Eye (tissue), 1 donor: ENCODE measurements at regions not wholly inside any gene's neighbourhood (a gene's known extent, or its start where the extent isn't known, plus 50 kb on each side); places are given as distances from the start of the nearest gene placed in this dataset.
"Not testable (repeated sequence)": the region's sequence is repeated elsewhere in the genome, so short reads cannot be mapped to it uniquely, and the experiment has no call there.

Source experiments
- DNase-seq: peaks from one replicate; pipeline ENCODE4 v3.0.0-alpha.2; 2015

DNA sequence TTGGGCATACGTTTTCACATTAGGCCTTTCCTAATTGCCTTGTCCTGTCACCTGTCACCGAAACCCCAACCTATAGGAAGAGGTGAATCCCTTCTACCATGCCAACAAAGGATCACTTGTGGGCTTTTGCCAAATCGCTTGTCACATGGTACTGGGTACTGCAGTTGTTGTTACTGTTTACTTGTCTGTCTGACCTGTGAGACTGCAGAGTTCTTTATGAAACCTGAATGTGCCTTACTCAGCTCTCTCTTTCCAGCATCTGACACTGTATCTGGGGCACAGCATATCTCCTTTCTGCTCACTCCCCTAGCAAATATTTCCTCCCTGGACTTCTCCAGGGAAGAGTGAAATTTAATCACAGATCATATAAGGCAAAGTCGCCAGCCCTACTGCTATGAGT, 1272.4 kb downstream of the CDH8 start:
- no peak for DNase-seq

DNA sequence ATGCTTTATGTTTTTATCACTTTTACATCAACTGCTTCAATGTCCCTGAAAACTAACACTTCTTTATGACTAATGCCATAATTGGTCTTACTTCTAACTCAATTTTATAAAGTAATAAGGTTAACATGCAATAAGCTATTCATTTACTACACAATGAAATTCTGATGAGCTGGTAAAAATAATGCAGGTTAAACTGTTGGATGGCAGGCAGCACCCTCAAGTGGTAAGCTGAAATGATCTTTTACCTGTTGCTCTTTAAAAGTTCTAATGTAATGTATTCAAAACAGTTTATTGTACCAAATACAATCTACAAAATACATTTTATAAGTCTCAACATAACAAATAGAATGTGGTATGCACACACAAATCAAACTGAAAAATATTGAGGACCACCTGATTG, 1280.3 kb downstream of the CDH8 start:
- DNase-seq: no peak

DNA sequence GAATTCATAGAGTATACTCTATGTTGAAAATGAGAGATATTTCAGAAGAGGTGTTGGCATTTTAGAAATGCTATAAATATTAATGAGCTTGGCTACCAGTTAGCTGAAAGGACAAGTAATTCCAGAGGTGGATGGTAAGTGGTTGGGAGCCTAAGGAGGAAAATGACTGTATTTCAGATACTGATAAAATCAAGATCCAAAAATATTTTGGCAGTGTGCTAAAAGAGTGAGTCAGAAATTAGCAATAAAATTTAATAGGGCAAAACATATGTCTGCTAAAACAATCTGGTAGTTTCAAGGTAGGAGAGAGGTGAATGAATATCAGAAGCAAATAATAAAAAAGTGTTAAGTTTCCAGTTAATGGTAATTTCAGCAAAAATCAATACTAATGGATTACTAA, 1287.9 kb downstream of the CDH8 start:
- no peak for DNase-seq

DNA sequence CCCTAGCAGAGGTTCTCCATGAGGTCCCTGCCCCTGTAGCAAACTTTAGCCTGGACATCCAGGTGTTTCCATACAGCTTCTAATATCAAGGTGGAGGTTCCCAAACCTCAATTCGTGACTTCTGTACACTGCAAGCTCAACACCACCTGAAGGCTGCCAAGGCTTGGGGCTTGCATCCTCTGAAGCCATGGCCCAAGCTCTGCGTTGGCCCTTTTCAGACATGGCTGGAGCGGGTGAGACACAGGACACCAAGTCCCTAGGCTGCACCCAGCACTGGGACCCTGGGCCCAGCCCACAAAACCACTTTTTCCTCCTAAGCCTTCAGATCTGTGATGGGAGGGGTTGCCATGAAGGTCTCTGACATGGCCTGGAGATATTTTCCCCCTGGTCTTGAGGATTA, 1292.0 kb downstream of the CDH8 start:
- no peak for DNase-seq

DNA sequence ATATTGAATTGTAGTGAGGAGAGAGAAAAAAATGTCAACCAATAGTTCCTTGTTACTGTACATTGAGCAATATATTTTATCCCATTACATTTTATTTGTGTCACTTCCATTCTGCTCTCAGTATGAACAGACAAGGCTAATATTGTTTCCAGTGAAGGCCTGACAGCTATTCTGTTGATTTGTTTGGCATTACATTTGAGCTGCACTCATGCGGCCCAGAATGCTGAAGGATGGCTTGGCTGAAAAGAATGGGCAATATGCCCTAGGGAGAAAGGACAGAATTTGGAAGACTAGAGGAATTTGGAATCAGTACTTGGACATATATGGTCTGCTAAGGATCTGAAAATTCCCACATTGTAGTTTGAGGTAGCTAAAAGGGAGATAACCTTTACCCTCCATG, 1294.4 kb downstream of the CDH8 start:
- DNase-seq: no peak

DNA sequence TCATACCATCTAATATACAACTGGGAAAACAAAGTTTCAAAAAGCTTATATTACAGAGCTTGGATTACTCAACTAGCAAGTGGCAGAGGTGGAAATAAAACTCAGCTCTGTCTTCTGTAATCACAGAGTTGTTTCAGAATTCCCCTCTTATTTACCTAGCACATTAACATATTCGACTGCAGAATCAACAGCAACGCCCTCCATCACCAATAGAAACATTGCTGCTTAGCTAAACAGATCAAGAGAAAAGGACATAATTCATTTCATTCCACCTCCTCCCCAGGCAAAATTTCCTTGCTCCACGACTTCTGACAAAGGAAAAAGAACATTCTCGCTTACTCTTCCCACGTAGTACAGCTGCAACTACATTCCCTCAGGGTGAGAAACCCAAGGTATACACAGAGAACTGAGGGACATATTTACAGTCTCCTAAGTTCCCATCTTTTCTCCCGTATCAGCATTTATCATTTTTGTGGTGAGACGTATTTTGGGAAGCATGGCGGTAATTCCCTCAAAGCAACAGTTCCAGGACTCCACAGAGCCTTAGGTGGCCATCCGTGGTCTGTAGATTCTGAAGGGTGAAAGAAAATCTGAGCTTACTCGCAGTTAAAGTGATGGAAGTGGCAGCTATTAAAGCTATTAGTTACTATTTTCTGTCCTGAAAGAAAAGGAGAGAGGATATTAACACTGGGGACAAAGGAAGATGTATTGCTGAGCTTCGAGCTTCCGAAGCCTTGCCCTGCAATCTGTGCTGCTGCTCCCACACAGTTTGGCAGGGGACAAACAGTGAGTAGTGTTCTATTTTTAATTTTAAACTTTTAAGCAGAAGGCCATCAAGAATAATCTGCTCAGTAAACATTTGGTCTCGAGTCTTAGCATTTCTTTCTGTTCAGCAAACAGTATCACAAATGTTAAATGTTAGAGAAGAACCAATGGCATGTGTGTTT, 1296.2 kb downstream of the CDH8 start:
- DNase-seq: peak; percentile 7

DNA sequence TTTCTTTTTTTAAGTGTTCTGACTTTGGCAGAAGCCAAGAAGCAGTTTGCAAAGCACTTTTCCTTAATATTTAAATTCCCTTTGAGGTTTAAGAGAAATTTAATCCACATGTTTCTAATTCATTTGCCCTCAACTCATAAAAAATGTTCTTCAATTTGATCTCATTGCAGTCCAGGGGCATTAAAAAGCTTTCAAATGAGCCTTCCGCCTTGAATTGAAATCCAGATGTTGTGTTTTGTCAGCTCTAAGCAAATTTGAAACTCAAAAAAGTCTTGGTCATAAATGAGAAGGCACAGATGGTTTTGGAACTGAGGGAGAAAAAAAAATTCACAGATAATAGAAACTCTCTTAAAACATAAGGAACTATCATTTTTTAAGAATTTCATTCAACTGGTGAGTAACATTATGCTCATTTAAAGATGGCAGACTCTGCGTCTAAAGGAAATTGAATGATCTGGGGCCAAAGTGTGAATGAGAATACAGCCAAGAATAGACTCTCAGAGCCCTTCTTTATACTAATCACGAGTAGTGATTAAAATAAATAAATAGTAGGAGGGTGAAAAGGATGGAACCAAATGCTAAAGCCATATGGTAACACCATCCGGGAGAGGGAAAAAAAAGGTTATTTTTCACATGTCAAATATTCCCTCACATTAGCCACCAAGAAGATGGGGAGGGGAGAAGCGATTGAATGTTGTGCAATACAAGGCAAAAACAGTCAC, 1304.7 kb downstream of the CDH8 start:
- no peak for DNase-seq

DNA sequence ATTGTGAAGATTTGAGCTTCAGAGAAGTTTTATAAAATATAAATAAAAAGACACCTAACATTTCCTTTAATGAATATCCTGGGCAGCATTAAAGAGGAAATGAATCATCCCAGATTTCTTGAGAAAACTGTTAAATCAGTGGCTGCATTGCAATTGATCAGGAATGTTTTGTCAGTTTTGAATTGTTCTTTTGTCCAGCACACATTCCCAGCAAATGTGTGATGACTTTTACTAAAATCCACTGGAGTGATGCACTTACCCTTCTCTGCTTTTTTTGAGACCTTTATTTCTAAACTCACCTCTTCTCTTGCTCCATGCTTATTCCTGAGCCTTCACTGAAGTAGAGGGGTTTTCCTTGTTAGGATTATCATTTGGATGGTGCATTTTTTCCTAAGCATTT, 1307.2 kb downstream of the CDH8 start:
- no peak for DNase-seq

DNA sequence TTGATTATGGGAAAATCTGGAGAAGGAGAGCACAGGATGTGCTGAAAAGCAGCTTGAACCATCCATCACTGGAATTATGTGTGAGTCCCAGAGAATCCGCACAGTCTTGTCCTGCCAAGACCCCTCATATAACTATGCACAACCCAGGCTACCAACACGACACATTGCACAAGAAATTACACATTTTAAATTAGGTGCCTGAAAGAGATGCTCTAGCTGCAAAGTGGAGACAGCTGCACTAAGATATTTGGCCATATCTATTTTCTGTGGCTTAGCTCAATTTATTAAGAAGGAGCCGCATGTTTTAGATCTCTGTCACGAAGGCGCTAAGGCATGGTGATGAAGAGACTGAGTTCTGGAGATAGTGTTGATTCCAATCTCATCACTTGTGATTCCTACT, 1308.4 kb downstream of the CDH8 start:
- DNase-seq: no peak

DNA sequence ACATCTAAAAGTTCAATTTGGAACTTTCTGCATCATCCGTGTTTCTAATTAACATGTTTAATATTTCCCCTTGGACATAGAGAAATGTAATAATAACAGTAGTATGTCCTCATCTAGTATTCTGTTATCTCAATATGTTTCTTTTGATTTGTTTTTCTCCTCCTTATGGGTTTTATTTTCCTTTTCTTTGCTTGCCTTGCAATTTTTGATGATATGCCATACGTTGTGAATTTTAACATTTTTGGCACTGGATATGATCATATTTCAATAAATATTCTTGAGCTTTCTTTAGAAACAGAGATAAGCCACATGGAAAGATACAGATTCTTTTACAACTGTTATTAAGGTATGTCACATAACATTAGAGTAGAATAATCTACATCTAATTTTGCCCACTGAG, 1316.2 kb downstream of the CDH8 start:
- no peak for DNase-seq

DNA sequence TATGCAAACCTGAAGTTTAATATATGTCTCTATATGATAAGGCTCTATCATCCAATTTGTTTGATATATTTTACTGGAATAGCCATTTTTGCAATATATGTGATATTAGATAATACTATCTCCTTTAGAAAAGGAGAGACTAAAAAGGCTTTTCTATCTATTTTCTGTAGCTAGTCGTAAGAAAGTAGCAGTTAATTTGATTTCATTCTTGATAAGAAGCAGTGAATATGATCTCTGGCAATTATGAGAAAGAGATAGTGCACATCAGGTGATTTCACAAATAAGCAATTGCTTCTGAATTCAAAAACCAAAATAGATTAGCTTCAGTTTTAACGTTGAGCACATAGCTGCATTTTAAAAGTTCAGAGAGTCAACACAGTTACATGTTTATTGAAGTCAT, 1318.4 kb downstream of the CDH8 start:
- no peak for DNase-seq

DNA sequence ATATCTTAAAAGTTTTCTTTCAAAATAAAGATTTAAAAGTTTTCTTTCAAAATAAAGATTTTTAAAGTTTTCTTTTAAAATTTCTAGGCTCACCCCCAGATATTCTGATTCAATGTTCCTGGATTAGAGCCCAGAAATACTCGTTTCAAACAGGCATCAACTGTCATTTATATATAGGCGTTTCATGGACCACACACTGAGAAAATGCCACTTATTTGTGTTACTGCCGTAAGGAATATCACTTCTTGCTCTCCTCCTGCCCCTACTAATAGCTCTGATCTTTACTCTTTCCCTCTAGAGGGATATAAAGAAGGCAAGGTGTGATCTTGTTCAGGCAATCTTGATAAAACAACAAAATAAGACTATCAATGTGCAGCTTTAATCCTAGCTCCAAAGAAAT, 1324.1 kb downstream of the CDH8 start:
- no peak for DNase-seq

DNA sequence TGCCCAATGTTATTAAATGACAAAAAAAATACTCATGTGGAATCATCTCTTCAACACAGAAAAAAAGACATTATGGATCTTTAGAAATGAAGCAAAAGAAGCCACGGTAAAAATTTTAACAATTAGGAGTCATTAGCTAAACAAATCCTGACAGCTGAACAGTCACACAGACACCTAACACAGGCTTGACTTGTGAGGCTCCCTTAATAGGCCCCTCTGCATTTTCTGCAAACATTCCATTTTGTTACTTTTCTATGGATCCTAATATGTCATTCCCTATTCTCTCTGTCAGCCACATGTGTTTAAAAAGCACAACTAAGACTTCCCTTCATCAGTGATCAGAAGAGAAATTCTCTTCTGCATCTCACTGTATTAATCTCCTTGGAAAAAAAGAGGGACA, 1331.5 kb downstream of the CDH8 start:
- no peak for DNase-seq

DNA sequence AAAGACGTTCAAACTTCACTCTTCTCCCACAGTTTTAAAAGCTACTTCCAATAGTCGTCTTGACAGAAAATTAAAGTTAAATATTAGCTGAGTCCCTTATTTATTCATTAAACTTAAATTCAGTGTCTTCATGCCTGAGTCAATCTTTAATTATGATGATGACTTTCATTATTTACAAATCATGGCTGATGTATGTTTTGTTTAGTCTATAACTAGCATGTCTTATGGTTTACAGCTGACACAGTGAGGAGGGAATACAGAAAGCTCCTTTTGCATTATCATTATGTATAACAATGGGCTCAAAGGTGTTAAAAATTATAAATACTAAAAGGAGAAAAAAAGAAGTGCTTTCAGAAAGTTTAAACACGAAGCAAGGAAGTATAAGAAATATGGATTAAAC, 1333.1 kb downstream of the CDH8 start:
- no peak for DNase-seq

DNA sequence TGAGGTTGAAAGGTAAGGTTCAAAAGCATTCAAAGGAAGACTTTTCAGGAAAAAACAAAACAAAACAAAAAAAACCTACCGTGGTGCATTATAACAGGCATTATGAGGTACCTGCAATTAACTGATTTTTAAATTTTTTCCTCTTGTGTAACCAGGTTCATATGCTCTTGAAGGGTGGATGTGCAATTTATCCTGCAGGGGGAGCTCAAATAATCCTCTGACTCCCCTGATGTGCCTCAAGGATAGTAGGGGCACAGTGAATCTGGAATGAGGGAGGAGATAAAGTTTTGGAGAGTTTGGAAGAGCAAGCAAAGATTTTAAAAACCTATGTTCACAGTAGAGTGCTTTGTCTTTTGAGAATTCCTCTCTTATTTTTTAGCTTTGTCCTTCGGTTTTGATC, 1349.4 kb downstream of the CDH8 start:
- DNase-seq: no peak

DNA sequence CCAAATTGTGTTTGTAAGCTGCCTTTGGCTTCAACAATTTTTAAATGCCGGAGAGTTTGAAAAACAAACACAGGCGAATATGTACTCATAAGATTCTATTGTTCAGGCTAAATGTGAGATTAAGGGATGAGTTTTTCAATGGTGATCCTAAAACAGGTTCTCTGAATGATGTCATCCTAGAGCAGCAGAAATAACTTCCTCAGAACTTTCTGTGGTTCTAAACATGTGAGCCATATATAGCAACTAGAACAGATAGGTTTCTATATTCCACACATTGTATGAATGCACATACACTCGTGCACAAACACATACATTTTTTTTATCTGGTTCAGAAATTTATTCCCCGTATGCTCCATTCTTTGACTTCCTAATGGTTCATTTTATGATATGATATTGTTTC, 1352.2 kb downstream of the CDH8 start:
- DNase-seq: no peak

DNA sequence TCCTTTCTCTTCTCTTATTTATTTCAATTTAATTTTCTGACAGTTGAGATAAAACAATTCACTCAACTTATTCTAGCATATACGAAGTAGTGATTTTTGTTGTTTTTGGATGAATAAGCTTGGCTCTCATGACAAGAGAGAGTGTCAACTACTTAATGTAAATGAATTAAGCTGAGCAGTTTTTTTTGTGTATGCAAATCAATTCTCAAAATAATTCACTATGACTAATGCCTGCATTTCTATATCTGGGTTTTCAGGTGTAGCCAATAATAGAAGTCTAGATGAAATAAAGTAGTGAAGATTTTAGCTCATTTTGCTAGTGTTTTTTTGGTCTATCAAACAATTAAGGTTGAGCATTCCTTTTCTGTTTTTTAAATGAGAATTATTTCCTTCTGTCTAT, 1354.0 kb downstream of the CDH8 start:
- DNase-seq: no peak

DNA sequence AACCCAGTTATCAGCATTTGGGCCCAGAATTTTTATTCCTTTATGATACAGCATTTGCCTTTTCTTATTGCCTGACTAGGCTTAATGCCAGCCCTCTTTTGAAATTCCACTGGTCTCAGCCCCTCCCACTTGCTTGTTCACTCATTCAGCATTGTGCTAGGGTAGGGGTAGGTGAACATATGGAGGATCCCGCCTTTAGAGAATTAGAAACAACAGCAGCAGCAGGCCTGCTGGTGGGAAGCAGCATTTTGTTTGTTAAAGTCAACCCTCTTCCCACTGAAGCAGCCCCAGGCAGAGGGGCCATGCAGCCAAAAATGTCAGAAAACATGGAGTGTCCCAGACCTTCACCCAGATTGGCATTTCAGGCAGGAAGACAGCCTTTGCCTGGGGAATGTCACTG, 1355.2 kb downstream of the CDH8 start:
- DNase-seq: no peak

DNA sequence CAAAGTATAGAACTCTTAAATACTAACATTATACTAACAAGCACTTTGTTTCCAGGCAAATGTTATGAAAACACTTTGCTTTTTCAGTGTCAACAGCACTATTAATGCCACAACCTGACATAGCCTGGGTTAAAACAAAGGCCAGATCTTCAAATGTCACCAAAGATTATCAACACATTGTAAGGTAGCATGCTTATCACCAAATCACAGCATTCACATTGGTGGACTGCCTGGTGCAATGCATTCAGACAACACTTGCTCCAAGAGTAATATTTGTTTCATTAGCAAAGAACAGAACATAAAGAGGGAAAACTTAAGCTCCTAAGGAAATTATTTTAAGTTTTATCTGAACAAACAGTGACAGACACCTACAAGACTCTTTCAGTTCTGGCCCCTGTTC, 1361.2 kb downstream of the CDH8 start:
- DNase-seq: no peak

DNA sequence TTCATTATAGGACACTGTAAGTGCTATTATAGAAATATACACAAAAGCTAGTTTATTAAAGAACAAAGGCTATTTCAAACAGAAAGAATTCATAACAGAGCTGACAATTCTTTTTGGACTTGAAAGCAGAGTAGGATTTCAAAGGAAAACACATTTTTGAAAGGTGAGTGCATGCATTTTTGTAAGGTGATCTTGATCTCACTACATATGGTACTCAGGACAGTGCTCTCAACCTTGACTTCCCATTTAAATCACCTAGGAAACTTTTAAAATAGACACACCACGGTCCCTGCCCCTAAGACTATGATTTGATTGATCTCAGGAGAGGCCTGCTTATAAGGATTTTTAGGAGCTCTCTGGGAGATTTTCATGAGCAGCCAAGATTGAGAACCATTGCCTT, 1362.0 kb downstream of the CDH8 start:
- no peak for DNase-seq

DNA sequence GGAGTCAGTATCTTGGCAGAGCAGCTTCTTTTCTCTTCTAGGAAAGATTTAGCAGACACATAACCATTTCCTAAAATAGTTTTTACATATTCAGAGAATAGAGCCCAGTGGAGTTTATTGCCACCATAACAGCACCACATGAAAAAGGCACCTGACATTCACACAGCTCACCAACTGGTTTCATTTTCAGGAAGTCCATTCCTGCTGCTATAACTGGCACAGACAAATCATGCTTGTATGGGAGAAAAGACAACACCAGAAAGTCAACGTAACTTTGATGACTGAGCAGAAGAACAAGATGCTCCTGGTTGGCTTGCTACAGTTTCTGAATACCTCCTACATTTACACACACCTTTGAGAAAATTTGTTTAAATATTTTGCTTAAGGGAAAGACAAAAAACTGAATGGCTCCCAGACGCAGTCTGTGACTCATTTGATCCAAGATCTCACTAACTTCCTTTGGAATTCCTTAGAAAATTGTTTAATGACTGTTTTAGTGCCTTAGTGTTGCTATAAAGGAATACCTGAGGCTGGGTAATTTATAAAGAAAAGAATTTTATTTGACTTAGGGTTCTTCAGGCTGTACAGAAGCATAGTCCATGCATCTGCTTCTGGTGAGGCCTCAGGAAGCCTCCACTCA, 1380.6 kb downstream of the CDH8 start:
- no peak for DNase-seq

DNA sequence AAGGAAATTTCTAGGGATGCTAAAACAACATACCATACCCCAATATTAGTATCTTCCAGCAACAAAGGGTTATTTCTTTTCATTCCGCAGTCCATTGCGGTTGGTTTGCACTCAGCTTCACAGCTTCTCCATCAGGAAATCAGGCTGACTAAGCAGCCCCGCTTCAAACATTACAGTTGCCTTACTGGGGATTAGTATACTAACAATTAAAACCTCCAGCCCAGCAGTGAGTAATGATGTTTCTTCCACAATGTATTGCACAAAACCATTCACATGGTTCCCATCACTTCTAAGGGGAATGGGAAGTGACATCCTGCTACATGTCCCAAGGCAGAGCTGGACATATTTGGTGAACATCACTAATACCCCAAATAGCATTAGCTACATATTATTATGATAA, 1384.9 kb downstream of the CDH8 start:
- DNase-seq: no peak

DNA sequence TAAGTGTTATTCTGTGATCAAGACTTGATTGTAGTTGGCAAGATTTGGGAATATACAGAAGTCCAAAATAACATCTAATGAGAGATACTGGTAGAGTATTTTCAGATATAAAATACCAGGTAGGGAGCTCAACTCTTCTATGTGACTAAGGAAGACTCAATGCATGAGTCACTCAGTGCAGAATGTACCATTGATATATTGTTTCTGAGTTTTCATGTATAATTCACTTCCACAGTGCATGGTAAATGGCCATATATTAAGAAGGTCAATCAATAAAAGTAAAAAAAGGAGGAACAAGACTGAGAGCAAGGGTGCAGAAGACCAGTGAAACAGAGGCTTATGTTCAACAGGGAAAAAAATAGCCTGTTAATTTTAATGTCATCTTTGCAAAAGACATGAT, 1387.9 kb downstream of the CDH8 start:
- no peak for DNase-seq

DNA sequence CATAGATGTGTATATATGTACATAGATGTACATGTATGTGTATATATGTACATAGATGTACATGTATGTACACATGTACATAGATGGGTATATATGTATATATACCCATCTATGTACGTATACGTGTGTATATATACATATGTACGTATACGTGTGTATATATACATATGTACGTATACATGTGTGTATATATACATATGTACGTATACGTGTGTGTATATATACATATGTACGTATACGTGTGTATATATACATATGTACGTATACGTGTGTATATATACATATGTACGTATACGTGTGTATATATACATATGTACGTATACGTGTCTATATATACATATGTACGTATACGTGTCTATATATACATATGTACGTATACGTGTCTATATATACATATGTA, 1388.8 kb downstream of the CDH8 start:
- DNase-seq: not testable (repeated sequence)
